GM06990 (cell line): ENCODE measurements at regions not wholly inside any gene's neighbourhood (a gene's known extent, or its start where the extent isn't known, plus 50 kb on each side); places are given as distances from the start of the nearest gene placed in this dataset.

Source experiments
- DNase-seq: peaks from one replicate; pipeline ENCODE4 v3.0.0-alpha.2; 2011; ENCODE audit not compliant: insufficient read length; ENCODE audit errors: extremely low read depth
- H3K27me3 ChIP-seq: replicated peaks from 2 replicates; pipeline ENCODE4 v1.6.0; 2011; ENCODE audit warnings: low read length; ENCODE audit not compliant: control insufficient read depth, insufficient read depth
- H3K36me3 ChIP-seq: 2 replicates; pipeline ENCODE4 v1.5.1; 2011; ENCODE audit warnings: low read length; ENCODE audit not compliant: control insufficient read depth, insufficient read depth
- H3K4me3 ChIP-seq: replicated peaks from 2 replicates; pipeline ENCODE4 v1.5.1; 2011; ENCODE audit warnings: low read depth, mild to moderate bottlenecking, control low read depth, low read length
- CTCF ChIP-seq: IDR thresholded peaks from 2 replicates; pipeline ENCODE4 v1.5.1; 2011; ENCODE audit warnings: low read length, control low read depth, mild to moderate bottlenecking, inconsistent platforms; ENCODE audit not compliant: insufficient read depth, poor library complexity, severe bottlenecking

GRCh38 chr3:99287876-99288275 is 350.5 kb upstream of the COL8A1 start:
- Histone ChIP-seq H3K27me3 (no peaks in the 10 kb centered on the region), H3K36me3 (no peaks in the 10 kb centered on the region), H3K4me3 (no peak overlapping the region)
- no peak for DNase-seq
- no peak for TF ChIP-seq CTCF

- H3K4me3 ChIP-seq = no peak overlapping the region
- H3K36me3 ChIP-seq = no peaks in the 10 kb centered on the region
- DNase-seq = no peak
- TF ChIP-seq CTCF = no peak
- H3K27me3 ChIP-seq = no peaks in the 10 kb centered on the region
Measured at GRCh38 chr3:99286266-99286845, 352.0 kb upstream of the COL8A1 start.

- H3K4me3 ChIP-seq = no peak overlapping the region
- no peak for TF ChIP-seq CTCF
- no peak for DNase-seq
- no peaks in the 10 kb centered on the region for H3K36me3 ChIP-seq
- H3K27me3 ChIP-seq = no peaks in the 10 kb centered on the region
Measured at GRCh38 chr3:99269606-99270351, 368.3 kb upstream of the DCBLD2 start.

- no peak for DNase-seq
- Histone ChIP-seq H3K4me3 (no peak overlapping the region), H3K27me3 (no peaks in the 10 kb centered on the region), H3K36me3 (no peaks in the 10 kb centered on the region)
- no peak for TF ChIP-seq CTCF
Measured at GRCh38 chr3:99256788-99257187, 355.3 kb upstream of the DCBLD2 start.

GRCh38 chr3:99253963-99254355 is 352.5 kb upstream of the DCBLD2 start:
- H3K27me3 ChIP-seq = no peaks in the 10 kb centered on the region
- H3K4me3 ChIP-seq = no peak overlapping the region
- no peak for DNase-seq
- H3K36me3 ChIP-seq = no peaks in the 10 kb centered on the region
- no peak for TF ChIP-seq CTCF

GRCh38 chr3:99250821-99251355 is 349.4 kb upstream of the DCBLD2 start:
- no peak for DNase-seq
- Histone ChIP-seq H3K36me3 (no peaks in the 10 kb centered on the region), H3K27me3 (no peaks in the 10 kb centered on the region), H3K4me3 (no peak overlapping the region)
- TF ChIP-seq CTCF = no peak
